AML-193 (cell line): ENCODE measurements at regions not wholly inside any gene's neighbourhood (a gene's known extent, or its start where the extent isn't known, plus 50 kb on each side); places are given as distances from the start of the nearest gene placed in this dataset.
"Not testable (repeated sequence)": the region's sequence is repeated elsewhere in the genome, so short reads cannot be mapped to it uniquely, and the experiment has no call there.

Experiments
- DNase-seq, 2 experiments: peaks; one replicate each; lab custom pipeline; 2025; lab: John Stamatoyannopoulos, UW

GRCh38 chr4:174066611-174067205 lies 216.8 kb downstream of the FBXO8 start:
- no peak for DNase-seq

GRCh38 chr4:174062831-174063230 lies 220.6 kb downstream of the FBXO8 start:
- no peak for DNase-seq

GRCh38 chr4:174061026-174061425 lies 222.4 kb downstream of the FBXO8 start:
- no peak for DNase-seq

- DNase-seq: peak in 1 of 2 experiments; percentile 6
These were observed 224.6 kb downstream of the FBXO8 start for GRCh38 chr4:174058846-174059245.

GRCh38 chr4:174056959-174057358 lies 226.5 kb downstream of the FBXO8 start:
- no peak for DNase-seq

- no peak for DNase-seq
These were observed 228.1 kb downstream of the FBXO8 start for GRCh38 chr4:174055344-174055743.

GRCh38 chr4:174053895-174054294 lies 229.6 kb downstream of the FBXO8 start:
- no peak for DNase-seq

- no peak for DNase-seq
These were observed 236.1 kb downstream of the FBXO8 start for GRCh38 chr4:174047363-174047762.

- DNase-seq: not testable (repeated sequence)
These were observed 237.6 kb downstream of the FBXO8 start for GRCh38 chr4:174045829-174046228.

- DNase-seq: no peak
These were observed 238.1 kb downstream of the FBXO8 start for GRCh38 chr4:174045381-174045780.

- DNase-seq: no peak
These were observed 241.8 kb downstream of the FBXO8 start for GRCh38 chr4:174041555-174042105.

- no peak for DNase-seq
These were observed 243.2 kb downstream of the FBXO8 start for GRCh38 chr4:174040287-174040686.

- DNase-seq: no peak
These were observed 245.0 kb downstream of the FBXO8 start for GRCh38 chr4:174038481-174038880.

- DNase-seq: no peak
These were observed 245.8 kb downstream of the FBXO8 start for GRCh38 chr4:174037631-174038030.

GRCh38 chr4:174037049-174037448 lies 246.4 kb downstream of the FBXO8 start:
- no peak for DNase-seq

GRCh38 chr4:174036576-174036975 lies 246.9 kb downstream of the FBXO8 start:
- DNase-seq: no peak

GRCh38 chr4:174036111-174036510 lies 247.4 kb downstream of the FBXO8 start:
- DNase-seq: no peak

GRCh38 chr4:174023641-174024040 lies 259.8 kb downstream of the FBXO8 start:
- no peak for DNase-seq

- DNase-seq: no peak
These were observed 265.2 kb downstream of the FBXO8 start for GRCh38 chr4:174018236-174018635.

- no peak for DNase-seq
These were observed 267.2 kb downstream of the FBXO8 start for GRCh38 chr4:174016251-174016650.

GRCh38 chr4:174012886-174013259 lies 270.6 kb downstream of the FBXO8 start:
- DNase-seq: no peak

GRCh38 chr4:174012135-174012885 lies 271.2 kb downstream of the FBXO8 start:
- no peak for DNase-seq

- no peak for DNase-seq
These were observed 272.9 kb downstream of the FBXO8 start for GRCh38 chr4:174010547-174010946.
